ENCODE measurements at regions not wholly inside any gene's neighbourhood (a gene's known extent, or its start where the extent isn't known, plus 50 kb on each side); places are given as distances from the start of the nearest gene placed in this dataset.

DNA sequence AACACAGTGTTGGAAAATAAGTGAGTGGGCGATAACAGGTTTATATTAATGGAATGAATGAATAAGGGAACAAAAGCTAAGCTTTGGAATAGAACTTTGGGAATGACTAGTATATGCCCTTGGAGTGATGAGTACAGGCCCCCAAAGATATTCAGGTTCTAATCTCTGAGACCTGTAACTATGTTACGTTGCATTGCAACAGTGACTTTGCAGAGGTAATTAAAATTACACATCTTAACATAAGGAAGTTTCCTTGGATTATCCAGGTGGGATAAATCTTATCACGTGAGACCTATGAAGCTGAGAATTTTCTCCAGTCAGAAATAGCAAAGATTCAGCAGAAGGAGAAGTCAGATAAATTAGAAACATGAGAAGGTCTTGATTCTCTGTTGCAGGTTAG lies 661.5 kb upstream of the LINC00305 start:
- Histone ChIP-seq H3K27me3 (ENCODE audit: control insufficient read depth, low read length) (no peaks in the 10 kb centered on the region), H4K20me1 (ENCODE audit: control insufficient read depth, insufficient read depth, low read depth, low read length) (no peaks in the 10 kb centered on the region), H3K9me2 (replicated peaks; ENCODE audit: control insufficient read depth, low read length) (no peaks in the 10 kb centered on the region), H3K79me2 (ENCODE audit: control insufficient read depth, low read length) (no peaks in the 10 kb centered on the region), H3F3A (ENCODE audit: control insufficient read depth, insufficient read depth) (no peaks in the 10 kb centered on the region), H3K4me3 (ENCODE audit: low read length) (no peak overlapping the region), H3K4me2 (ENCODE audit: low read length) (no peak overlapping the region), H3K27ac (ENCODE audit: low read depth, low read length) (no peak overlapping the region), H3K4me1 (ENCODE audit: control insufficient read depth, low read length) (no peaks in the 10 kb centered on the region), H3K36me3 (ENCODE audit: control insufficient read depth, low read length) (no peaks in the 10 kb centered on the region), H3K9me3 (ENCODE audit: control insufficient read depth, insufficient read depth, low read length) (peaks cover 4% of the 10 kb centered on the region; the same call in 1 of the 2 replicates)
- no peak for TF ChIP-seq EZH2phosphoT487 (IDR thresholded peaks at IDR 0.05; ENCODE audit: borderline replicate concordance, low read length)
- TF ChIP-seq, protein P1, sequence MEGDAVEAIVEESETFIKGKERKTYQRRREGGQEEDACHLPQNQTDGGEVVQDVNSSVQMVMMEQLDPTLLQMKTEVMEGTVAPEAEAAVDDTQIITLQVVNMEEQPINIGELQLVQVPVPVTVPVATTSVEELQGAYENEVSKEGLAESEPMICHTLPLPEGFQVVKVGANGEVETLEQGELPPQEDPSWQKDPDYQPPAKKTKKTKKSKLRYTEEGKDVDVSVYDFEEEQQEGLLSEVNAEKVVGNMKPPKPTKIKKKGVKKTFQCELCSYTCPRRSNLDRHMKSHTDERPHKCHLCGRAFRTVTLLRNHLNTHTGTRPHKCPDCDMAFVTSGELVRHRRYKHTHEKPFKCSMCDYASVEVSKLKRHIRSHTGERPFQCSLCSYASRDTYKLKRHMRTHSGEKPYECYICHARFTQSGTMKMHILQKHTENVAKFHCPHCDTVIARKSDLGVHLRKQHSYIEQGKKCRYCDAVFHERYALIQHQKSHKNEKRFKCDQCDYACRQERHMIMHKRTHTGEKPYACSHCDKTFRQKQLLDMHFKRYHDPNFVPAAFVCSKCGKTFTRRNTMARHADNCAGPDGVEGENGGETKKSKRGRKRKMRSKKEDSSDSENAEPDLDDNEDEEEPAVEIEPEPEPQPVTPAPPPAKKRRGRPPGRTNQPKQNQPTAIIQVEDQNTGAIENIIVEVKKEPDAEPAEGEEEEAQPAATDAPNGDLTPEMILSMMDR (IDR thresholded peaks at IDR 0.05; ENCODE audit: low read depth, low read length, poor library complexity, severe bottlenecking) = no peak

DNA sequence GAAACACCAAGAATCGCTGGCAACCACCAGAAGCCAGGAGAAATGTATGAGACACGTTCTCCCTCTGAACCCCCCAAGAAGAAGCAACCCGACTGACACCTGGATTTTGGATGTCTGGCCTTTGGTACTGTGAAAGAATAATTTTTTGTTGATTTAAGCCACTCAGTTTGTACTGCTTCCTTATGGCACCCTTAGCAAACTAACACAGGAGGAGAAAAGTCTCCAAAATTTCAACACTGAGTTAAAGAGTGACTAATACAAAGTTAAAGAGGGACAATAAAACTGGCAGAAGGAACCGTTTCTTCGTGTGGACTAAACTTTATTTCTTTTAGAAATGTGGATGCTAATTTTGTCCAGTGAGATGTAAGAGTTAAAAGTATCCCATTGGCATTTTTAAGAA lies 660.9 kb upstream of the LINC00305 start:
- TF ChIP-seq EZH2phosphoT487 (IDR thresholded peaks at IDR 0.05; ENCODE audit: borderline replicate concordance, low read length) = no peak
- TF ChIP-seq, protein P1 (IDR thresholded peaks at IDR 0.05; ENCODE audit: low read depth, low read length, poor library complexity, severe bottlenecking) = no peak
- Histone ChIP-seq H3K4me3 (ENCODE audit: low read length) (no peak overlapping the region), H3K9me3 (ENCODE audit: control insufficient read depth, insufficient read depth, low read length) (peaks cover 4% of the 10 kb centered on the region; the same call in 1 of the 2 replicates), H3K4me2 (ENCODE audit: low read length) (no peak overlapping the region), H3K27ac (ENCODE audit: low read depth, low read length) (no peak overlapping the region), H3F3A (ENCODE audit: control insufficient read depth, insufficient read depth) (no peaks in the 10 kb centered on the region), H3K9me2 (replicated peaks; ENCODE audit: control insufficient read depth, low read length) (no peaks in the 10 kb centered on the region), H3K27me3 (ENCODE audit: control insufficient read depth, low read length) (no peaks in the 10 kb centered on the region), H3K4me1 (ENCODE audit: control insufficient read depth, low read length) (no peaks in the 10 kb centered on the region), H3K79me2 (ENCODE audit: control insufficient read depth, low read length) (no peaks in the 10 kb centered on the region), H4K20me1 (ENCODE audit: control insufficient read depth, insufficient read depth, low read depth, low read length) (no peaks in the 10 kb centered on the region), H3K36me3 (ENCODE audit: control insufficient read depth, low read length) (no peaks in the 10 kb centered on the region)

DNA sequence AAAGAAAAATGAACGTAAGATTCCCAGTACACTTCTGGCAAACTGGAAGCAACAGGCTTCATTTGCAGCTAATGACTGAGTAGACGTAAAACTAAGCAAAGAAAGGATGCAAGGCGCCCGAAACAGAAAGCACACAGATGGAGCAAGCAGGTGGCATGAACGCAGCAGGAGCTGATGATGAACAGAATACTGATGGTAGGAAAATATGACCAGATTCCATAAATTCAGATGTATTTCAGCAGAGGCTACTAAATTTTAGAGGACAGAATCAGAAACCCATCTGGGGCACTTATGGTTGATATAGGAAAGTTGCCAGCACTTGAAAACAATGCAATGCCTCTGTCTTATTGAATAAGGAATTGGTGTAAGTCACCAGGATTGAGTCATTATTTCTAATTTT lies 658.7 kb upstream of the LINC00305 start:
- Histone ChIP-seq H3K27ac (ENCODE audit: low read depth, low read length) (no peak overlapping the region), H3K4me2 (ENCODE audit: low read length) (no peak overlapping the region), H3K36me3 (ENCODE audit: control insufficient read depth, low read length) (no peaks in the 10 kb centered on the region), H3K79me2 (ENCODE audit: control insufficient read depth, low read length) (no peaks in the 10 kb centered on the region), H3F3A (ENCODE audit: control insufficient read depth, insufficient read depth) (no peaks in the 10 kb centered on the region), H3K4me3 (ENCODE audit: low read length) (no peak overlapping the region), H3K4me1 (ENCODE audit: control insufficient read depth, low read length) (no peaks in the 10 kb centered on the region), H3K9me2 (replicated peaks; ENCODE audit: control insufficient read depth, low read length) (no peaks in the 10 kb centered on the region), H3K9me3 (ENCODE audit: control insufficient read depth, insufficient read depth, low read length) (no peaks in the 10 kb centered on the region), H4K20me1 (ENCODE audit: control insufficient read depth, insufficient read depth, low read depth, low read length) (no peaks in the 10 kb centered on the region), H3K27me3 (ENCODE audit: control insufficient read depth, low read length) (no peaks in the 10 kb centered on the region)
- TF ChIP-seq, protein P1 (IDR thresholded peaks at IDR 0.05; ENCODE audit: low read depth, low read length, poor library complexity, severe bottlenecking) = no peak
- TF ChIP-seq EZH2phosphoT487 (IDR thresholded peaks at IDR 0.05; ENCODE audit: borderline replicate concordance, low read length) = no peak

DNA sequence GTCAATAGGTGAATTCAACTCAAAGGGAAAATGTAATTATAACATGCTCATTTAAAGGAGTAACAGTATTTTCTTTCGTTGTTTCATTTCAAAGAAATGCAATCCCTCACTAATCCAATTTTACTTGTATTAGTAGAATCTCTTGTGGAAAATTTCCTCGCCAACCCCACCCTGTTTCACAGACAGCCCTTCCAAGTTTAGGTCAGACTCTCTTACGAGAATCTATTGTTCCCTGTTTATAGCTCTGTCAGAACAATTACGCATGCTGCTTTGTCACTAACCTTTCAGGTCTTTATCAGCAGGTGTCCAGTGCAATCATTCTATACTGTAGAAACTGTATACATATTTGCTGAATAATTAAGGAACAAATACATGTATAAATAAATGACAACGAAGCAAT lies 657.8 kb upstream of the LINC00305 start:
- no peaks in the 10 kb centered on the region for H3K9me2 ChIP-seq (replicated peaks; ENCODE audit: control insufficient read depth, low read length)

More for the DNA sequence above, 657.8 kb upstream of the LINC00305 start:
- Histone ChIP-seq H3K27me3 (ENCODE audit: control insufficient read depth, low read length) (no peaks in the 10 kb centered on the region), H3K4me2 (ENCODE audit: low read length) (no peak overlapping the region), H3K4me3 (ENCODE audit: low read length) (no peak overlapping the region), H3K27ac (ENCODE audit: low read depth, low read length) (no peak overlapping the region), H3K4me1 (ENCODE audit: control insufficient read depth, low read length) (no peaks in the 10 kb centered on the region), H4K20me1 (ENCODE audit: control insufficient read depth, insufficient read depth, low read depth, low read length) (no peaks in the 10 kb centered on the region), H3F3A (ENCODE audit: control insufficient read depth, insufficient read depth) (no peaks in the 10 kb centered on the region), H3K79me2 (ENCODE audit: control insufficient read depth, low read length) (no peaks in the 10 kb centered on the region), H3K36me3 (ENCODE audit: control insufficient read depth, low read length) (no peaks in the 10 kb centered on the region), H3K9me3 (ENCODE audit: control insufficient read depth, insufficient read depth, low read length) (no peaks in the 10 kb centered on the region)
- no peak for TF ChIP-seq EZH2phosphoT487 (IDR thresholded peaks at IDR 0.05; ENCODE audit: borderline replicate concordance, low read length)
- TF ChIP-seq, protein P1 (IDR thresholded peaks at IDR 0.05; ENCODE audit: low read depth, low read length, poor library complexity, severe bottlenecking) = no peak
